ENCODE measurements at regions not wholly inside any gene's neighbourhood (a gene's known extent, or its start where the extent isn't known, plus 50 kb on each side); places are given as distances from the start of the nearest gene placed in this dataset.

GRCh38 chr2:175463169-175463568 is 281.7 kb upstream of the ATP5MC3 start (continued):
- no peak for TF ChIP-seq ATF2 (IDR thresholded peaks at IDR 0.05; ENCODE audit: low read length)
- no peak for TF ChIP-seq TEAD4 (IDR thresholded peaks at IDR 0.05; ENCODE audit: low read depth, low read length)
- TF ChIP-seq POLR2AphosphoS5 (IDR thresholded peaks at IDR 0.05; ENCODE audit: low read depth, low read length): no peak

Data from H1 (cell line).